ENCODE measurements at regions not wholly inside any gene's neighbourhood (a gene's known extent, or its start where the extent isn't known, plus 50 kb on each side); places are given as distances from the start of the nearest gene placed in this dataset.

GRCh38 chr4:132026166-132026565 is 1122.9 kb upstream of the PCDH10 start:
- Histone ChIP-seq H3F3A (ENCODE audit: insufficient read depth, low read depth) (no peaks in the 10 kb centered on the region), H3K27ac (no peak overlapping the region), H3K4me2 (no peak overlapping the region), H3K9me3 (ENCODE audit: insufficient read depth, low read depth) (no peaks in the 10 kb centered on the region), H3K4me1 (replicated peaks; ENCODE audit: insufficient read depth) (no peaks in the 10 kb centered on the region), H3K4me3 (no peak overlapping the region), H3K27me3 (ENCODE audit: insufficient read depth, low read depth) (no peaks in the 10 kb centered on the region), H3K9me2 (ENCODE audit: insufficient read depth) (no peaks in the 10 kb centered on the region), H4K20me1 (ENCODE audit: insufficient read depth) (no peaks in the 10 kb centered on the region), H3K36me3 (ENCODE audit: low read depth) (no peaks in the 10 kb centered on the region), H2AFZ (0 out of 2 replicates have a peak overlapping the region, but pooled peaks have one; percentile 48), H3K79me2 (ENCODE audit: low read depth) (no peaks in the 10 kb centered on the region)
- ChIA-PET POLR2A (ENCODE audit: unreplicated experiment) (no interaction called here), CTCF (no interaction called here)
- TF ChIP-seq EZH2 (IDR thresholded peaks at IDR 0.05; ENCODE audit: low read depth) = no peak
- TF ChIP-seq CTCF (conservative IDR thresholded peaks at IDR 0.05) = no peak
- BruUV-seq (replicated peaks) = no TSS peak
- intact Hi-C loops (cut with micrococcal nuclease; ENCODE audit: unreplicated experiment) = no loop called here
- no peak for DNase-seq

- Histone ChIP-seq H4K20me1 (ENCODE audit: insufficient read depth) (no peaks in the 10 kb centered on the region), H3K4me2 (no peak overlapping the region), H3F3A (ENCODE audit: insufficient read depth, low read depth) (no peaks in the 10 kb centered on the region), H3K4me1 (replicated peaks; ENCODE audit: insufficient read depth) (no peaks in the 10 kb centered on the region), H3K79me2 (ENCODE audit: low read depth) (no peaks in the 10 kb centered on the region), H3K27ac (no peak overlapping the region), H3K27me3 (ENCODE audit: insufficient read depth, low read depth) (no peaks in the 10 kb centered on the region), H2AFZ (no peak overlapping the region), H3K4me3 (no peak overlapping the region), H3K36me3 (ENCODE audit: low read depth) (no peaks in the 10 kb centered on the region), H3K9me3 (ENCODE audit: insufficient read depth, low read depth) (no peaks in the 10 kb centered on the region), H3K9me2 (ENCODE audit: insufficient read depth) (no peaks in the 10 kb centered on the region)
- CTCF ChIA-PET = no interaction called here
- no TSS peak for BruUV-seq (replicated peaks)
- intact Hi-C loops (cut with micrococcal nuclease; ENCODE audit: unreplicated experiment) = no loop called here
- DNase-seq = no peak
- POLR2A ChIA-PET (ENCODE audit: unreplicated experiment) = no interaction called here
- TF ChIP-seq EZH2 (IDR thresholded peaks at IDR 0.05; ENCODE audit: low read depth) (no peak), CTCF (conservative IDR thresholded peaks at IDR 0.05) (no peak)
Measured at GRCh38 chr4:132026816-132027215, 1122.3 kb upstream of the PCDH10 start.

- no peaks in the 10 kb centered on the region for H3K79me2 ChIP-seq (ENCODE audit: low read depth)
- no peak overlapping the region for H3K4me2 ChIP-seq
- no peaks in the 10 kb centered on the region for H3K4me1 ChIP-seq (replicated peaks; ENCODE audit: insufficient read depth)
- H4K20me1 ChIP-seq (ENCODE audit: insufficient read depth) = no peaks in the 10 kb centered on the region
- H3K9me3 ChIP-seq (ENCODE audit: insufficient read depth, low read depth) = no peaks in the 10 kb centered on the region
- ChIA-PET CTCF (no interaction called here), POLR2A (ENCODE audit: unreplicated experiment) (no interaction called here)
- DNase-seq = no peak
- no peaks in the 10 kb centered on the region for H3F3A ChIP-seq (ENCODE audit: insufficient read depth, low read depth)
- TF ChIP-seq CTCF (conservative IDR thresholded peaks at IDR 0.05) (no peak), EZH2 (IDR thresholded peaks at IDR 0.05; ENCODE audit: low read depth) (no peak)
- H3K27ac ChIP-seq = no peak overlapping the region
- H3K9me2 ChIP-seq (ENCODE audit: insufficient read depth) = no peaks in the 10 kb centered on the region
- no peak overlapping the region for H3K4me3 ChIP-seq
- no peaks in the 10 kb centered on the region for H3K27me3 ChIP-seq (ENCODE audit: insufficient read depth, low read depth)
- no peaks in the 10 kb centered on the region for H3K36me3 ChIP-seq (ENCODE audit: low read depth)
- BruUV-seq (replicated peaks) = no TSS peak
- intact Hi-C loops (cut with micrococcal nuclease; ENCODE audit: unreplicated experiment) = no loop called here
- no peak overlapping the region for H2AFZ ChIP-seq
Measured at GRCh38 chr4:132056496-132056895, 1092.6 kb upstream of the PCDH10 start.

All from PC-9 (cell line).